ENCODE measurements at regions not wholly inside any gene's neighbourhood (a gene's known extent, or its start where the extent isn't known, plus 50 kb on each side); places are given as distances from the start of the nearest gene placed in this dataset.

DNA sequence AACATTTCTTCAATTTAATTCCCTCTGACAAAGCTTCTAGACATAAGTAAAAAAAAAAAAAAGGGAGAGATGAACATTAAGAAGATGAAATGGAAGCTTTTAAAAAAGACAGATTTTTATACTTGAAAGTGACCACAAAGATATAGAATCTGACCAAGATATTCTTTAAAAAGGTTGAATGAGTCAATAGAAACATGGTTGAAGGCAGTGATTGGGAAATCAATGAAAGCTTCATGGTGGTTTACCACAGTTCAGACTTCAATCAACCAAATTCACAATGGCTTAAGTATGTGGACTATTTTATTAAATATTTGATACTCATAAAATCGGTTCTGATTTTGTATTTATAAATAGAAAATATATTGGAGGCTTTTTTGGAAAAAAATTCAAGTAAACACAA is 248.4 kb upstream of the HSF2 start:
- H3K4me3 ChIP-seq (ENCODE audit: low read depth, low read length, poor library complexity, severe bottlenecking), result no peak overlapping the region
- H3K9ac ChIP-seq (ENCODE audit: low read length), result no peak overlapping the region
- no peaks in the 10 kb centered on the region for H3F3A ChIP-seq (ENCODE audit: insufficient read depth, low read length)
- no peaks in the 10 kb centered on the region for H3K79me2 ChIP-seq (ENCODE audit: insufficient read depth, low read length)
- H3K9me2 ChIP-seq (ENCODE audit: low read depth, low read length), result no peaks in the 10 kb centered on the region
- H4K20me1 ChIP-seq (ENCODE audit: insufficient read depth, low read length), result no peaks in the 10 kb centered on the region
- H3K27ac ChIP-seq (ENCODE audit: low read depth, low read length, poor library complexity, severe bottlenecking), result no peak overlapping the region
- no peaks in the 10 kb centered on the region for H3K4me1 ChIP-seq (ENCODE audit: insufficient read depth, low read length, severe bottlenecking)
- TF ChIP-seq, protein P1, sequence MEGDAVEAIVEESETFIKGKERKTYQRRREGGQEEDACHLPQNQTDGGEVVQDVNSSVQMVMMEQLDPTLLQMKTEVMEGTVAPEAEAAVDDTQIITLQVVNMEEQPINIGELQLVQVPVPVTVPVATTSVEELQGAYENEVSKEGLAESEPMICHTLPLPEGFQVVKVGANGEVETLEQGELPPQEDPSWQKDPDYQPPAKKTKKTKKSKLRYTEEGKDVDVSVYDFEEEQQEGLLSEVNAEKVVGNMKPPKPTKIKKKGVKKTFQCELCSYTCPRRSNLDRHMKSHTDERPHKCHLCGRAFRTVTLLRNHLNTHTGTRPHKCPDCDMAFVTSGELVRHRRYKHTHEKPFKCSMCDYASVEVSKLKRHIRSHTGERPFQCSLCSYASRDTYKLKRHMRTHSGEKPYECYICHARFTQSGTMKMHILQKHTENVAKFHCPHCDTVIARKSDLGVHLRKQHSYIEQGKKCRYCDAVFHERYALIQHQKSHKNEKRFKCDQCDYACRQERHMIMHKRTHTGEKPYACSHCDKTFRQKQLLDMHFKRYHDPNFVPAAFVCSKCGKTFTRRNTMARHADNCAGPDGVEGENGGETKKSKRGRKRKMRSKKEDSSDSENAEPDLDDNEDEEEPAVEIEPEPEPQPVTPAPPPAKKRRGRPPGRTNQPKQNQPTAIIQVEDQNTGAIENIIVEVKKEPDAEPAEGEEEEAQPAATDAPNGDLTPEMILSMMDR (IDR thresholded peaks at IDR 0.05; ENCODE audit: low read length), result no peak
- no peak for TF ChIP-seq EZH2 (IDR thresholded peaks at IDR 0.05; ENCODE audit: borderline replicate concordance, low read length)
- H3K27me3 ChIP-seq (ENCODE audit: insufficient read depth, low read length), result no peaks in the 10 kb centered on the region
- H3K36me3 ChIP-seq (ENCODE audit: insufficient read depth, low read length), result no peaks in the 10 kb centered on the region
- H2AFZ ChIP-seq (ENCODE audit: low read length), result no peak overlapping the region
- H3K9me3 ChIP-seq (ENCODE audit: low read length), result no peaks in the 10 kb centered on the region
- H3K4me2 ChIP-seq (ENCODE audit: low read length), result no peak overlapping the region

DNA sequence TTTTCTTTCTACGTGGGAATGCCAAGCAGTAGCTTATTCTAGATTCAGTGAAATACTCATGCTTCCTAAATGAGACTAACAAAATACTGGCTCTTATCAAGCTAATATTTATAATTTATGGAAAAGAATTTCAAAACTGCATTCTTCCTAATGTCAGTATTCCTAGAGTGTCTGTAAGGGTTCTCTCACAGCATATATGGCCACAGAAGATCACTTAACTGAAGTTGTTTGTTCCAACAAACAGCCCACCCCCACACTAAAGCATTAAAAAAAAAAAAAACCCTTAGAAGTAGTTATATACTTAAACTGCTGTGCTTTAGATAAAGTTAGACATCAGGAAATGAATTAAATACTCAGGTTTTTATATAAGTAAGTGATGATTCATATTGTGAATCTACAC is 247.7 kb upstream of the HSF2 start:
- Histone ChIP-seq H2AFZ (ENCODE audit: low read length) (no peak overlapping the region), H3K9ac (ENCODE audit: low read length) (no peak overlapping the region), H4K20me1 (ENCODE audit: insufficient read depth, low read length) (no peaks in the 10 kb centered on the region), H3K4me1 (ENCODE audit: insufficient read depth, low read length, severe bottlenecking) (no peaks in the 10 kb centered on the region), H3K79me2 (ENCODE audit: insufficient read depth, low read length) (no peaks in the 10 kb centered on the region), H3K9me2 (ENCODE audit: low read depth, low read length) (no peaks in the 10 kb centered on the region), H3K27ac (ENCODE audit: low read depth, low read length, poor library complexity, severe bottlenecking) (no peak overlapping the region), H3F3A (ENCODE audit: insufficient read depth, low read length) (no peaks in the 10 kb centered on the region), H3K4me3 (ENCODE audit: low read depth, low read length, poor library complexity, severe bottlenecking) (no peak overlapping the region), H3K36me3 (ENCODE audit: insufficient read depth, low read length) (no peaks in the 10 kb centered on the region), H3K9me3 (ENCODE audit: low read length) (no peaks in the 10 kb centered on the region), H3K4me2 (ENCODE audit: low read length) (no peak overlapping the region), H3K27me3 (ENCODE audit: insufficient read depth, low read length) (no peaks in the 10 kb centered on the region)
- no peak for TF ChIP-seq EZH2 (IDR thresholded peaks at IDR 0.05; ENCODE audit: borderline replicate concordance, low read length)
- TF ChIP-seq, protein P1 (IDR thresholded peaks at IDR 0.05; ENCODE audit: low read length), result no peak

DNA sequence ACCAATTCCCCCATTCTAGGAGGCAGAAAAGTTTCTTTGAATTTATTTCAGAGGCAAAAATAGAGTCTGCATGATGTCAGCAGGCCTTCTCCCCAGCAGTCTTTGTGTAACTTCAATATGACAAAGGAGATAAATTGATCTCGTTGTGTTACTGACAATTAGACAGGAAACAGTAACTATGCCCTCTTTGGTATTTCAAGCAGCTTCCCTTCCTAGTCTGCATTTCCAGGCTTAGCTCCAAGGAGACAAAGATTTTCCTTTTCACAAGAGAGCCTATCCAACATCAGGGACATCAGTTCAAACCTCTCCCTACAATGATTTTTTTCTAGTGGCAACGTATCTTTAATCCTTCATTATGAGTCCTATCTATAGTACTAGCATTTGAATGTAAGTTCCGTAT is 245.9 kb upstream of the HSF2 start:
- no peak overlapping the region for H3K4me2 ChIP-seq (ENCODE audit: low read length)
- no peaks in the 10 kb centered on the region for H3K79me2 ChIP-seq (ENCODE audit: insufficient read depth, low read length)
- H3K4me3 ChIP-seq (ENCODE audit: low read depth, low read length, poor library complexity, severe bottlenecking), result no peak overlapping the region
- no peak overlapping the region for H3K9ac ChIP-seq (ENCODE audit: low read length)
- H2AFZ ChIP-seq (ENCODE audit: low read length), result no peak overlapping the region
- H3K9me3 ChIP-seq (ENCODE audit: low read length), result no peaks in the 10 kb centered on the region
- TF ChIP-seq EZH2 (IDR thresholded peaks at IDR 0.05; ENCODE audit: borderline replicate concordance, low read length), result no peak
- TF ChIP-seq, protein P1 (IDR thresholded peaks at IDR 0.05; ENCODE audit: low read length), result no peak
- no peaks in the 10 kb centered on the region for H3K27me3 ChIP-seq (ENCODE audit: insufficient read depth, low read length)
- no peak overlapping the region for H3K27ac ChIP-seq (ENCODE audit: low read depth, low read length, poor library complexity, severe bottlenecking)
- no peaks in the 10 kb centered on the region for H4K20me1 ChIP-seq (ENCODE audit: insufficient read depth, low read length)
- H3F3A ChIP-seq (ENCODE audit: insufficient read depth, low read length), result no peaks in the 10 kb centered on the region
- no peaks in the 10 kb centered on the region for H3K36me3 ChIP-seq (ENCODE audit: insufficient read depth, low read length)
- no peaks in the 10 kb centered on the region for H3K9me2 ChIP-seq (ENCODE audit: low read depth, low read length)
- H3K4me1 ChIP-seq (ENCODE audit: insufficient read depth, low read length, severe bottlenecking), result no peaks in the 10 kb centered on the region

Data from OCI-LY1 (cell line).